Liver (tissue), 8 donors: ENCODE measurements at regions not wholly inside any gene's neighbourhood (a gene's known extent, or its start where the extent isn't known, plus 50 kb on each side); places are given as distances from the start of the nearest gene placed in this dataset.

Experiments used
- DNase-seq: peaks from one replicate; pipeline ENCODE4 v3.0.0-alpha.2; 2017; ENCODE audit warnings: low spot score
- H3K27ac ChIP-seq, 2 donors: one replicate each; pipeline ENCODE4 v1.7.0; 2013; ENCODE audit warnings: inconsistent platforms in 2 of 2, low read length in 2 of 2, control low read depth in 1 of 2, low read depth in 1 of 2, mild to moderate bottlenecking in 1 of 2
- H3K27me3 ChIP-seq, 4 donors: one replicate each; pipeline versions ENCODE4 v1.6.1 to v1.7.0; 2013; ENCODE audit warnings: low read length in 3 of 4, inconsistent platforms in 1 of 4, mild to moderate bottlenecking in 1 of 4, moderate library complexity in 1 of 4; ENCODE audit not compliant: control insufficient read depth in 4 of 4, insufficient read depth in 4 of 4
- H3K36me3 ChIP-seq, 4 donors: one replicate each; pipeline versions ENCODE4 v1.6.1 to v1.7.0; 2013; ENCODE audit warnings: low read length in 3 of 4, mild to moderate bottlenecking in 3 of 4, low read depth in 1 of 4, moderate library complexity in 1 of 4; ENCODE audit not compliant: control insufficient read depth in 4 of 4, insufficient read depth in 3 of 4
- H3K4me1 ChIP-seq, 4 donors: one replicate each; pipeline versions ENCODE4 v1.6.1 to v1.7.0; 2013; ENCODE audit warnings: low read length in 3 of 4, mild to moderate bottlenecking in 3 of 4, moderate library complexity in 1 of 4; ENCODE audit not compliant: control insufficient read depth in 4 of 4, insufficient read depth in 4 of 4
- H3K4me3 ChIP-seq, 3 donors: one replicate each; pipeline versions ENCODE4 v1.6.1 to v1.7.0; 2013; ENCODE audit warnings: low read length in 3 of 3, control low read depth in 1 of 3, low read depth in 1 of 3, mild to moderate bottlenecking in 1 of 3
- H3K9ac ChIP-seq, 2 donors: one replicate each; pipeline ENCODE4 v1.7.0; 2013; ENCODE audit warnings: low read length in 2 of 2, mild to moderate bottlenecking in 2 of 2, moderate library complexity in 2 of 2, control low read depth in 1 of 2, low read depth in 1 of 2
- H3K9me3 ChIP-seq, 4 donors: one replicate each; pipeline versions ENCODE4 v1.6.1 to v1.7.0; 2013; ENCODE audit warnings: low read length in 3 of 4; ENCODE audit not compliant: control insufficient read depth in 4 of 4
- ATF3 ChIP-seq: IDR thresholded peaks from 2 replicates; pipeline ENCODE4 v1.6.1; 2016; ENCODE audit warnings: antibody characterized with exemption
- CTCF ChIP-seq: fragments of 150-350 bp; IDR thresholded peaks from 2 replicates; pipeline ENCODE4 v1.5.1; 2017; ENCODE audit warnings: improper control_type of control experiment, low read depth, low read length; ENCODE audit not compliant: missing input control
- EGR1 ChIP-seq, 2 donors: IDR thresholded peaks; 2 replicates each; pipeline ENCODE4 v1.6.1; 2016 to 2018; ENCODE audit warnings: antibody characterized with exemption in 2 of 2, low read depth in 2 of 2
- FOXA1 ChIP-seq: IDR thresholded peaks from 2 replicates; pipeline ENCODE4 v1.6.1; 2016; ENCODE audit warnings: antibody characterized with exemption
- FOXA2 ChIP-seq: IDR thresholded peaks from 2 replicates; pipeline ENCODE4 v1.6.1; 2016; ENCODE audit warnings: antibody characterized with exemption
- GABPA ChIP-seq, 2 donors: IDR thresholded peaks in 1 of 2; conservative IDR thresholded peaks in 1 of 2; 2 replicates each; pipeline ENCODE4 v1.6.1; 2016; ENCODE audit warnings: antibody characterized with exemption in 2 of 2, mild to moderate bottlenecking in 1 of 2, moderate library complexity in 1 of 2
- HNF4A ChIP-seq, 2 donors: conservative IDR thresholded peaks; 2 replicates each; pipeline ENCODE4 v1.6.1; 2016; ENCODE audit warnings: antibody characterized with exemption in 2 of 2, mild to moderate bottlenecking in 2 of 2
- HNF4G ChIP-seq: IDR thresholded peaks from 2 replicates; pipeline ENCODE4 v1.6.1; 2016; ENCODE audit warnings: antibody characterized with exemption
- JUND ChIP-seq, 2 donors: IDR thresholded peaks; 2 replicates each; pipeline ENCODE4 v1.6.1; 2016; ENCODE audit warnings: antibody characterized with exemption in 2 of 2
- MAX ChIP-seq: IDR thresholded peaks from 2 replicates; pipeline ENCODE4 v1.6.1; 2016; ENCODE audit warnings: antibody characterized with exemption
- NR2F2 ChIP-seq: IDR thresholded peaks from 2 replicates; pipeline ENCODE4 v1.6.1; 2016; ENCODE audit warnings: antibody characterized with exemption
- RAD21 ChIP-seq, 2 donors: IDR thresholded peaks; 2 replicates each; pipeline ENCODE4 v1.6.1; 2016; ENCODE audit warnings: antibody characterized with exemption in 2 of 2, mild to moderate bottlenecking in 2 of 2
- REST ChIP-seq: IDR thresholded peaks from 2 replicates; pipeline ENCODE4 v1.6.1; 2016; ENCODE audit warnings: antibody characterized with exemption, mild to moderate bottlenecking
- RXRA ChIP-seq, 2 donors: IDR thresholded peaks; 2 replicates each; pipeline ENCODE4 v1.6.1; 2017 to 2018; ENCODE audit warnings: antibody characterized with exemption in 2 of 2, mild to moderate bottlenecking in 1 of 2
- SP1 ChIP-seq: IDR thresholded peaks from 2 replicates; pipeline ENCODE4 v1.6.1; 2018; ENCODE audit warnings: antibody characterized with exemption, mild to moderate bottlenecking
- YY1 ChIP-seq: IDR thresholded peaks from 2 replicates; pipeline ENCODE4 v1.6.1; 2016; ENCODE audit warnings: antibody characterized with exemption, mild to moderate bottlenecking
- ZBTB33 ChIP-seq: IDR thresholded peaks from 2 replicates; pipeline ENCODE4 v1.6.1; 2016; ENCODE audit warnings: antibody characterized with exemption
- WGBS: extraction: QIAGEN DNeasy Blood & Tissue Kit; methylation state at CpG from one replicate; pipeline ENCODE4 v1.1.7; 2013; 5-methylcytosine and 5-hydroxymethylcytosine counted together
- donor health status: healthy.
- donor health status: healthy.
- donor health status: healthy.
- donor health status: healthy.
- donor health status: healthy.

GRCh38 chr13:78145276-78145675 is 226.6 kb upstream of the EDNRB start:
- no peak overlapping the region for H3K9ac ChIP-seq

GRCh38 chr13:78139765-78140164 is 221.1 kb upstream of the EDNRB start:
- no peaks in the 10 kb centered on the region for H3K4me1 ChIP-seq
- no peak for DNase-seq
- H3K9me3 ChIP-seq = no peaks in the 10 kb centered on the region
- 45% methylated on average over 2 of the region's 2 CpGs for WGBS
- H3K9ac ChIP-seq = no peak overlapping the region
- no peak overlapping the region for H3K4me3 ChIP-seq
- no peaks in the 10 kb centered on the region for H3K27me3 ChIP-seq
- no peak overlapping the region for H3K27ac ChIP-seq
- H3K36me3 ChIP-seq = no peaks in the 10 kb centered on the region
- TF ChIP-seq HNF4G (no peak), RAD21 (IDR thresholded peaks at IDR 0.05) (no peak), CTCF (no peak), MAX (no peak), NR2F2 (no peak), SP1 (no peak), JUND (IDR thresholded peaks at IDR 0.05) (no peak), RXRA (IDR thresholded peaks at IDR 0.05) (no peak), YY1 (no peak), HNF4A (conservative IDR thresholded peaks at IDR 0.05) (no peak), FOXA2 (no peak), EGR1 (IDR thresholded peaks at IDR 0.05; ENCODE audit: low read depth in 2 of 2) (no peak), ATF3 (no peak), GABPA (IDR thresholded peaks at IDR 0.05 in 1 of 2, conservative IDR thresholded peaks at IDR 0.05 in 1 of 2) (no peak), FOXA1 (no peak), ZBTB33 (no peak), REST (no peak)

More at GRCh38 chr13:78145276-78145675, 226.6 kb upstream of the EDNRB start:
- 88% methylated on average over 1 of the region's 1 CpG for WGBS
- Histone ChIP-seq H3K4me3 (no peak overlapping the region), H3K9me3 (no peaks in the 10 kb centered on the region), H3K36me3 (no peaks in the 10 kb centered on the region), H3K4me1 (no peaks in the 10 kb centered on the region), H3K27me3 (no peaks in the 10 kb centered on the region), H3K27ac (no peak overlapping the region)
- no peak for DNase-seq
- TF ChIP-seq JUND (IDR thresholded peaks at IDR 0.05) (no peak), MAX (no peak)
